Body of pancreas (tissue), 4 donors: ENCODE measurements at regions not wholly inside any gene's neighbourhood (a gene's known extent, or its start where the extent isn't known, plus 50 kb on each side); places are given as distances from the start of the nearest gene placed in this dataset.

Source experiments
- POLR2A ChIP-seq, 3 donors: fragments of 450-650 bp; IDR thresholded peaks; one replicate each; pipeline ENCODE4 v1.6.1; 2016; ENCODE audit warnings: antibody characterized with exemption in 3 of 3, mild to moderate bottlenecking in 2 of 3
- TF ChIP-seq, protein P1 (sequence below), 7 experiments: fragments of 450-650 bp in 4 of 7; fragments of 200-600 bp in 3 of 7; sonication (generic) in 3 of 7; IDR thresholded peaks; one replicate each; pipeline ENCODE4 v1.5.1; 2016 to 2019; ENCODE audit warnings: antibody characterized with exemption in 7 of 7

DNA sequence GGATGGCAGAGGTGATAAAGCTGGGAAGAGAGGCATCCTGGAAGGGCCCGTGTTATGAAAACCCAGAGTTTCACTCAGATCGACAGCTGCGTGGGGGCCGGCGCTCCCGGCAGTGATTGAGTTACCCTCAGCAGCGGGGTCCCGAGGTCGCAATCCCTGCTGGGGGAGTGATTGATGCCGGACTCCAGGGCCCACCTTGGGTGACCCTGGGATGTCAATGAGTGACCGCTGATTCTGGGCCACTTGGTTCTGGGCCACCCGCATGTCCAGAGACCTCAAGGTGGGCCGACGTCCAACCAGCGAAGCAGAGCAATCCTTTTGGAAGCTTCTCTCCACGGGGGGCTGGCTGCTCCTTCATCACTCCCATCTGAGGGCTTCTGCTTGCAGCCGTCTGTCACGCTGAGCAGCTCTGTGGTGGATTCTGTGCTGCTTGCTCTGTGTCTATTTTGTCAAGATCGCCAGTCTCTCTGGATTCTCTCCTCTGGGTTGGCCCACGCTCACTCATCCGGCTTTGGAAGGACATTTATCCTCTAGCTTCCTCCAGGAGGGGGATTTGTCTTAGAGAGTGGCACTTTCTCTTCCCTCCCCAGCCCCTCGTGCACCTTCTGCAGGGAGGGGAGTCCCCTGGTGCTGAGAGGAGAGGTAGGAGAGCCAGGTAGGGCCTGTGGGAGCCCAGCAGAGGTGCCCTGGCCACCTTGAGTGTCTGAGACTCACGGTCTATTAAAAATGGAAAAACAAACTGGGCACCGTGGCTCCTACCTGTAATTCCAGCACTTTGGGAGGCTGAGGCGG lies 110.9 kb upstream of the C1orf174 start:
- TF ChIP-seq, protein P1, sequence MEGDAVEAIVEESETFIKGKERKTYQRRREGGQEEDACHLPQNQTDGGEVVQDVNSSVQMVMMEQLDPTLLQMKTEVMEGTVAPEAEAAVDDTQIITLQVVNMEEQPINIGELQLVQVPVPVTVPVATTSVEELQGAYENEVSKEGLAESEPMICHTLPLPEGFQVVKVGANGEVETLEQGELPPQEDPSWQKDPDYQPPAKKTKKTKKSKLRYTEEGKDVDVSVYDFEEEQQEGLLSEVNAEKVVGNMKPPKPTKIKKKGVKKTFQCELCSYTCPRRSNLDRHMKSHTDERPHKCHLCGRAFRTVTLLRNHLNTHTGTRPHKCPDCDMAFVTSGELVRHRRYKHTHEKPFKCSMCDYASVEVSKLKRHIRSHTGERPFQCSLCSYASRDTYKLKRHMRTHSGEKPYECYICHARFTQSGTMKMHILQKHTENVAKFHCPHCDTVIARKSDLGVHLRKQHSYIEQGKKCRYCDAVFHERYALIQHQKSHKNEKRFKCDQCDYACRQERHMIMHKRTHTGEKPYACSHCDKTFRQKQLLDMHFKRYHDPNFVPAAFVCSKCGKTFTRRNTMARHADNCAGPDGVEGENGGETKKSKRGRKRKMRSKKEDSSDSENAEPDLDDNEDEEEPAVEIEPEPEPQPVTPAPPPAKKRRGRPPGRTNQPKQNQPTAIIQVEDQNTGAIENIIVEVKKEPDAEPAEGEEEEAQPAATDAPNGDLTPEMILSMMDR (IDR thresholded peaks at IDR 0.05) = no peak
- TF ChIP-seq POLR2A (IDR thresholded peaks at IDR 0.05) = no peak
